Neural cell (in vitro differentiated cells): ENCODE measurements at regions not wholly inside any gene's neighbourhood (a gene's known extent, or its start where the extent isn't known, plus 50 kb on each side); places are given as distances from the start of the nearest gene placed in this dataset.

ENCODE experiments used
- H2AFZ ChIP-seq: fragments of 200-600, 300-800 bp; sonication (generic), shearing (Covaris generic); 2 replicates; pipeline ENCODE4 v1.6.0; 2014; ENCODE audit warnings: low read depth, mild to moderate bottlenecking, antibody characterized with exemption, low read length, moderate library complexity
- H3F3A ChIP-seq: fragments of 200-600 bp; shearing (Covaris generic); 2 replicates; pipeline ENCODE4 v1.6.1; 2016; ENCODE audit warnings: mild to moderate bottlenecking, moderate library complexity, mixed read lengths, antibody characterized with exemption, low read length; ENCODE audit not compliant: insufficient read depth, poor library complexity, severe bottlenecking
- H3K27ac ChIP-seq: fragments of 200-600, 300-800 bp; sonication (generic), shearing (Covaris generic); 2 replicates; pipeline ENCODE4 v1.5.1; 2014; ENCODE audit warnings: mild to moderate bottlenecking, low read length, moderate library complexity
- H3K27me3 ChIP-seq: fragments of 300-800, 200-600 bp; sonication (generic), shearing (Covaris generic); 2 replicates; pipeline ENCODE4 v1.6.0; 2014; ENCODE audit warnings: mild to moderate bottlenecking, low read depth, low read length, moderate library complexity; ENCODE audit not compliant: insufficient read depth
- H3K36me3 ChIP-seq: fragments of 300-800, 200-600 bp; sonication (generic), shearing (Covaris generic); 2 replicates; pipeline ENCODE4 v1.5.1; 2014; ENCODE audit warnings: mild to moderate bottlenecking, antibody characterized with exemption, low read length, moderate library complexity; ENCODE audit not compliant: insufficient read depth
- H3K4me2 ChIP-seq: fragments of 300-800, 200-600 bp; sonication (generic), shearing (Covaris generic); 2 replicates; pipeline ENCODE4 v1.6.0; 2014; ENCODE audit warnings: mild to moderate bottlenecking, low read length
- H3K4me3 ChIP-seq: fragments of 300-800, 200-600 bp; sonication (generic), shearing (Covaris generic); 2 replicates; pipeline ENCODE4 v1.5.1; 2014; ENCODE audit warnings: mild to moderate bottlenecking, low read length, moderate library complexity
- H3K79me2 ChIP-seq: fragments of 200-600 bp; shearing (Covaris generic); replicated peaks from 2 replicates; pipeline ENCODE4 v1.6.0; 2014; ENCODE audit warnings: mild to moderate bottlenecking, low read length, moderate library complexity; ENCODE audit not compliant: insufficient read depth
- H3K9ac ChIP-seq: fragments of 300-800, 200-600 bp; sonication (generic), shearing (Covaris generic); 2 replicates; pipeline ENCODE4 v1.6.1; 2016; ENCODE audit warnings: mild to moderate bottlenecking, low read length, mixed read lengths
- H3K9me2 ChIP-seq: fragments of 200-600 bp; shearing (Covaris generic); 2 replicates; pipeline ENCODE4 v1.6.1; 2016; ENCODE audit warnings: mild to moderate bottlenecking, low read length, mixed read lengths; ENCODE audit not compliant: insufficient read depth
- H3K9me3 ChIP-seq: fragments of 200-600, 300-800 bp; sonication (generic), shearing (Covaris generic); 2 replicates; pipeline ENCODE4 v1.6.1; 2016; ENCODE audit warnings: mild to moderate bottlenecking, mixed run types, low read length, moderate library complexity, mixed read lengths
- H4K20me1 ChIP-seq: fragments of 200-600 bp; shearing (Covaris generic); 2 replicates; pipeline ENCODE4 v1.6.1; 2016; ENCODE audit warnings: mild to moderate bottlenecking, mixed run types; ENCODE audit not compliant: insufficient read depth
- EP300 ChIP-seq: fragments of 450-650 bp; conservative IDR thresholded peaks from 2 replicates; pipeline ENCODE4 v1.6.1; 2014; ENCODE audit warnings: antibody characterized with exemption, mild to moderate bottlenecking, moderate library complexity; ENCODE audit not compliant: poor library complexity, severe bottlenecking
- EZH2 ChIP-seq: fragments of 200-600, 300-800 bp; shearing (Covaris generic), sonication (generic); IDR thresholded peaks from 2 replicates; pipeline ENCODE4 v1.6.1; 2014; ENCODE audit warnings: antibody characterized with exemption, low read length, borderline replicate concordance, mild to moderate bottlenecking; ENCODE audit not compliant: insufficient read depth, poor library complexity, severe bottlenecking
- MXI1 ChIP-seq: fragments of 450-650 bp; conservative IDR thresholded peaks from 2 replicates; pipeline ENCODE4 v1.6.1; 2014; ENCODE audit warnings: antibody characterized with exemption, mild to moderate bottlenecking; ENCODE audit not compliant: poor library complexity, severe bottlenecking
- POLR2AphosphoS5 ChIP-seq: IDR thresholded peaks from 2 replicates; pipeline ENCODE4 v1.6.1; 2012
- RAD21 ChIP-seq: fragments of 450-650 bp; conservative IDR thresholded peaks from 2 replicates; pipeline ENCODE4 v1.6.1; 2014; ENCODE audit warnings: antibody characterized with exemption, mild to moderate bottlenecking, moderate library complexity
- SMC3 ChIP-seq: fragments of 450-650 bp; conservative IDR thresholded peaks from 2 replicates; pipeline ENCODE4 v1.6.1; 2014; ENCODE audit warnings: antibody characterized with exemption, mild to moderate bottlenecking, moderate library complexity; ENCODE audit not compliant: poor library complexity
- TAF1 ChIP-seq: IDR thresholded peaks from 2 replicates; pipeline ENCODE4 v1.6.1; 2012; ENCODE audit warnings: low read depth
- TF ChIP-seq, protein P1 (sequence below): fragments of 450-650 bp; IDR thresholded peaks from 2 replicates; pipeline ENCODE4 v1.5.1; 2014; ENCODE audit warnings: antibody characterized with exemption, mild to moderate bottlenecking, moderate library complexity; ENCODE audit not compliant: poor library complexity, severe bottlenecking
- TF ChIP-seq, protein P2 (sequence below): IDR thresholded peaks from 2 replicates; pipeline ENCODE4 v1.6.1; 2012; ENCODE audit warnings: borderline replicate concordance

DNA sequence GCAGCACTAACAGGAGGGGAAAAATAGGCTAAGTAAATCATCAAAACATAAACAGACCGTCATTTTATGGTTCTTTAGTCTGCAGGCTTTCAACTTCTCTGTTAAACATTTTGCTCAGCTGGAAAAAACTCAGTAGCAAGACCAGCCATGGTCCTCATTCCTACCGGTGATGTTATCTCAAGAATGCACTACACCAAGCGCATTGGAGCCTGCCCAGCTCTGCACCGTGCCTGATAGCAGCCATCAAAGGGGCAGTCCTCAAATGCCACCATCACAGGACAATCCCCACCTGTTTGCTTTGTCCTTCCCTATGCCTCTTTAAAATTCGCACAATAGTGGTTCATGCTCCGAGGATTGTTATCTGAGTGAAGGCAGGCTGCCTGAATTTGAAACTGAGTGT lies 181.5 kb upstream of the MON1B start:
- H3K36me3 ChIP-seq: no peaks in the 10 kb centered on the region
- H3K4me2 ChIP-seq: no peak overlapping the region
- TF ChIP-seq SMC3 (no peak), RAD21 (no peak), POLR2AphosphoS5 (no peak), EP300 (no peak), MXI1 (no peak), TAF1 (no peak), EZH2 (no peak)
- TF ChIP-seq, protein P1, sequence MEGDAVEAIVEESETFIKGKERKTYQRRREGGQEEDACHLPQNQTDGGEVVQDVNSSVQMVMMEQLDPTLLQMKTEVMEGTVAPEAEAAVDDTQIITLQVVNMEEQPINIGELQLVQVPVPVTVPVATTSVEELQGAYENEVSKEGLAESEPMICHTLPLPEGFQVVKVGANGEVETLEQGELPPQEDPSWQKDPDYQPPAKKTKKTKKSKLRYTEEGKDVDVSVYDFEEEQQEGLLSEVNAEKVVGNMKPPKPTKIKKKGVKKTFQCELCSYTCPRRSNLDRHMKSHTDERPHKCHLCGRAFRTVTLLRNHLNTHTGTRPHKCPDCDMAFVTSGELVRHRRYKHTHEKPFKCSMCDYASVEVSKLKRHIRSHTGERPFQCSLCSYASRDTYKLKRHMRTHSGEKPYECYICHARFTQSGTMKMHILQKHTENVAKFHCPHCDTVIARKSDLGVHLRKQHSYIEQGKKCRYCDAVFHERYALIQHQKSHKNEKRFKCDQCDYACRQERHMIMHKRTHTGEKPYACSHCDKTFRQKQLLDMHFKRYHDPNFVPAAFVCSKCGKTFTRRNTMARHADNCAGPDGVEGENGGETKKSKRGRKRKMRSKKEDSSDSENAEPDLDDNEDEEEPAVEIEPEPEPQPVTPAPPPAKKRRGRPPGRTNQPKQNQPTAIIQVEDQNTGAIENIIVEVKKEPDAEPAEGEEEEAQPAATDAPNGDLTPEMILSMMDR: no peak
- TF ChIP-seq, protein P2, sequence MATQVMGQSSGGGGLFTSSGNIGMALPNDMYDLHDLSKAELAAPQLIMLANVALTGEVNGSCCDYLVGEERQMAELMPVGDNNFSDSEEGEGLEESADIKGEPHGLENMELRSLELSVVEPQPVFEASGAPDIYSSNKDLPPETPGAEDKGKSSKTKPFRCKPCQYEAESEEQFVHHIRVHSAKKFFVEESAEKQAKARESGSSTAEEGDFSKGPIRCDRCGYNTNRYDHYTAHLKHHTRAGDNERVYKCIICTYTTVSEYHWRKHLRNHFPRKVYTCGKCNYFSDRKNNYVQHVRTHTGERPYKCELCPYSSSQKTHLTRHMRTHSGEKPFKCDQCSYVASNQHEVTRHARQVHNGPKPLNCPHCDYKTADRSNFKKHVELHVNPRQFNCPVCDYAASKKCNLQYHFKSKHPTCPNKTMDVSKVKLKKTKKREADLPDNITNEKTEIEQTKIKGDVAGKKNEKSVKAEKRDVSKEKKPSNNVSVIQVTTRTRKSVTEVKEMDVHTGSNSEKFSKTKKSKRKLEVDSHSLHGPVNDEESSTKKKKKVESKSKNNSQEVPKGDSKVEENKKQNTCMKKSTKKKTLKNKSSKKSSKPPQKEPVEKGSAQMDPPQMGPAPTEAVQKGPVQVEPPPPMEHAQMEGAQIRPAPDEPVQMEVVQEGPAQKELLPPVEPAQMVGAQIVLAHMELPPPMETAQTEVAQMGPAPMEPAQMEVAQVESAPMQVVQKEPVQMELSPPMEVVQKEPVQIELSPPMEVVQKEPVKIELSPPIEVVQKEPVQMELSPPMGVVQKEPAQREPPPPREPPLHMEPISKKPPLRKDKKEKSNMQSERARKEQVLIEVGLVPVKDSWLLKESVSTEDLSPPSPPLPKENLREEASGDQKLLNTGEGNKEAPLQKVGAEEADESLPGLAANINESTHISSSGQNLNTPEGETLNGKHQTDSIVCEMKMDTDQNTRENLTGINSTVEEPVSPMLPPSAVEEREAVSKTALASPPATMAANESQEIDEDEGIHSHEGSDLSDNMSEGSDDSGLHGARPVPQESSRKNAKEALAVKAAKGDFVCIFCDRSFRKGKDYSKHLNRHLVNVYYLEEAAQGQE: no peak

DNA sequence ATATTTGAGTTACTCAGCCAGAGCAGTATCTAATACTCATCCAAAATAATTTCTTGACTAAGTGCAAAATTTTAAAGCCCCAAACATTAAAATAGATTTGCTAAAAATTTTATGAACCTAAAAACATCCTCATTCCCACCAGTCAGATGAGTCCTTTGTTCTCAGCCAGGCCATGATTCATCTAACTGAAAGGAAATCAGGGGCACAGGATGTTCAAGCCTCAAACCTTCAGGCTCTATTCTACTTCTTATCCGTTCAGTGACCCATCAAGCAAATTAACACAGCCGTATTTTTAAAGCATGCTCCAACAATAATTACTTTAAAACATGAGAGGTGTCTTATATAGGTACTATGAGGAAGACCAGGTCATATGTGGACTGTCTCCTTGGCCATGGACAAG lies 176.5 kb upstream of the MON1B start:
- no peak overlapping the region for H3K4me2 ChIP-seq
- H3K9me2 ChIP-seq: no peaks in the 10 kb centered on the region
- no peak overlapping the region for H3K9ac ChIP-seq
- H3K36me3 ChIP-seq: no peaks in the 10 kb centered on the region
- H3K27me3 ChIP-seq: no peaks in the 10 kb centered on the region
- H3K4me3 ChIP-seq: no peak overlapping the region
- no peaks in the 10 kb centered on the region for H3K9me3 ChIP-seq
- H3K27ac ChIP-seq: no peak overlapping the region
- no peaks in the 10 kb centered on the region for H3F3A ChIP-seq
- H3K79me2 ChIP-seq: no peaks in the 10 kb centered on the region
- TF ChIP-seq, protein P2: no peak
- TF ChIP-seq EP300 (no peak), SMC3 (no peak), RAD21 (no peak), EZH2 (no peak), TAF1 (no peak), MXI1 (no peak)
- H4K20me1 ChIP-seq: no peaks in the 10 kb centered on the region
- H2AFZ ChIP-seq: no peak overlapping the region

More for the DNA sequence above, 181.5 kb upstream of the MON1B start:
- H3K9ac ChIP-seq: no peak overlapping the region
- H3K4me3 ChIP-seq: no peak overlapping the region
- no peak overlapping the region for H3K27ac ChIP-seq
- no peaks in the 10 kb centered on the region for H4K20me1 ChIP-seq
- H2AFZ ChIP-seq: no peak overlapping the region
- H3K9me2 ChIP-seq: no peaks in the 10 kb centered on the region
- H3K9me3 ChIP-seq: no peaks in the 10 kb centered on the region
- no peaks in the 10 kb centered on the region for H3K27me3 ChIP-seq
- no peaks in the 10 kb centered on the region for H3F3A ChIP-seq
- H3K79me2 ChIP-seq: no peaks in the 10 kb centered on the region
